HG02571 (cell line): ENCODE measurements at regions not wholly inside any gene's neighbourhood (a gene's known extent, or its start where the extent isn't known, plus 50 kb on each side); places are given as distances from the start of the nearest gene placed in this dataset.
"Not testable (repeated sequence)": the region's sequence is repeated elsewhere in the genome, so short reads cannot be mapped to it uniquely, and the experiment has no call there.

Experiments
- ATAC-seq: cut with Tn5 transposase; IDR thresholded peaks from one replicate; pipeline ENCODE4 v1.9.1; 2021; ENCODE audit warnings: mild to moderate bottlenecking, moderate library complexity; ENCODE audit not compliant: unreplicated experiment

- no peak for ATAC-seq
These were observed 589.0 kb downstream of the C12orf50 start for GRCh38 chr12:87439990-87440827.

- ATAC-seq, result no peak
These were observed 598.8 kb downstream of the C12orf50 start for GRCh38 chr12:87430444-87430843.

- no peak for ATAC-seq
These were observed 600.4 kb downstream of the C12orf50 start for GRCh38 chr12:87428701-87429277.

GRCh38 chr12:87427770-87428169, 601.4 kb downstream of the C12orf50 start:
- ATAC-seq, result no peak

GRCh38 chr12:87425942-87426554, 603.2 kb downstream of the C12orf50 start:
- no peak for ATAC-seq

GRCh38 chr12:87421233-87421632, 608.0 kb downstream of the C12orf50 start:
- not testable (repeated sequence) for ATAC-seq

GRCh38 chr12:87413784-87414183, 615.4 kb downstream of the C12orf50 start:
- no peak for ATAC-seq

GRCh38 chr12:87406926-87407325, 622.3 kb downstream of the C12orf50 start:
- ATAC-seq, result no peak

GRCh38 chr12:87405918-87406317, 623.3 kb downstream of the C12orf50 start:
- no peak for ATAC-seq

- not testable (repeated sequence) for ATAC-seq
These were observed 635.0 kb downstream of the C12orf50 start for GRCh38 chr12:87394168-87394567.

- ATAC-seq, result no peak
These were observed 640.8 kb downstream of the C12orf50 start for GRCh38 chr12:87388376-87388775.

- ATAC-seq, result no peak
These were observed 643.9 kb downstream of the C12orf50 start for GRCh38 chr12:87385322-87385721.

- no peak for ATAC-seq
These were observed 645.0 kb downstream of the C12orf50 start for GRCh38 chr12:87384226-87384625.

- ATAC-seq, result no peak
These were observed 645.5 kb downstream of the C12orf50 start for GRCh38 chr12:87383680-87384079.

- no peak for ATAC-seq
These were observed 646.1 kb downstream of the C12orf50 start for GRCh38 chr12:87382959-87383566.

- ATAC-seq, result no peak
These were observed 646.8 kb downstream of the C12orf50 start for GRCh38 chr12:87382436-87382835.

GRCh38 chr12:87381742-87382141, 647.5 kb downstream of the C12orf50 start:
- no peak for ATAC-seq

GRCh38 chr12:87378526-87378925, 650.7 kb downstream of the C12orf50 start:
- no peak for ATAC-seq

GRCh38 chr12:87376722-87377121, 652.5 kb downstream of the C12orf50 start:
- no peak for ATAC-seq

GRCh38 chr12:87369161-87369560, 660.0 kb downstream of the C12orf50 start:
- no peak for ATAC-seq

- no peak for ATAC-seq
These were observed 660.9 kb downstream of the C12orf50 start for GRCh38 chr12:87368259-87368658.

- ATAC-seq, result no peak
These were observed 663.8 kb downstream of the C12orf50 start for GRCh38 chr12:87365423-87365822.
